ENCODE measurements at regions not wholly inside any gene's neighbourhood (a gene's known extent, or its start where the extent isn't known, plus 50 kb on each side); places are given as distances from the start of the nearest gene placed in this dataset.

- ATAC-seq: no peak
- TF ChIP-seq POU6F1 (CRISPR knock-in tag; IDR thresholded peaks at IDR 0.05; ENCODE audit: borderline replicate concordance, low read depth) (no peak), TOX (CRISPR knock-in tag; IDR thresholded peaks at IDR 0.05; ENCODE audit: borderline replicate concordance) (no peak), GLIS3 (CRISPR knock-in tag; IDR thresholded peaks at IDR 0.05) (no peak), SNAI2 (CRISPR knock-in tag; IDR thresholded peaks at IDR 0.05) (no peak), PPARA (CRISPR knock-in tag; IDR thresholded peaks at IDR 0.05; ENCODE audit: borderline replicate concordance) (no peak), ZNF565 (CRISPR knock-in tag; conservative IDR thresholded peaks at IDR 0.05; ENCODE audit: low read depth) (no peak), OSR1 (CRISPR knock-in tag; IDR thresholded peaks at IDR 0.05) (no peak), ISL1 (CRISPR knock-in tag; IDR thresholded peaks at IDR 0.05) (no peak), ESRRG (CRISPR knock-in tag; IDR thresholded peaks at IDR 0.05) (no peak), TCF4 (CRISPR knock-in tag; IDR thresholded peaks at IDR 0.05; ENCODE audit: borderline replicate concordance) (no peak), CSDC2 (CRISPR knock-in tag; IDR thresholded peaks at IDR 0.05) (no peak)
Observed at GRCh38 chr11:87493516-87493915, 455.8 kb downstream of the TMEM135 start.

GRCh38 chr11:87491381-87491780 is 453.6 kb downstream of the TMEM135 start:
- TF ChIP-seq ZNF70 (CRISPR knock-in tag; IDR thresholded peaks at IDR 0.05): no peak
- TF ChIP-seq PATZ1 (CRISPR knock-in tag; IDR thresholded peaks at IDR 0.05; ENCODE audit: borderline replicate concordance): no peak
- TF ChIP-seq TSHZ2 (CRISPR knock-in tag; IDR thresholded peaks at IDR 0.05): no peak
- TF ChIP-seq ZNF8 (CRISPR knock-in tag; IDR thresholded peaks at IDR 0.05): no peak
- no peak for TF ChIP-seq ZFP30 (CRISPR knock-in tag; IDR thresholded peaks at IDR 0.05)
- TF ChIP-seq PPARA (CRISPR knock-in tag; IDR thresholded peaks at IDR 0.05; ENCODE audit: borderline replicate concordance): no peak
- ATAC-seq: no peak

GRCh38 chr11:87490671-87491070 is 452.9 kb downstream of the TMEM135 start:
- TF ChIP-seq POU6F1 (CRISPR knock-in tag; IDR thresholded peaks at IDR 0.05; ENCODE audit: borderline replicate concordance, low read depth) (no peak), ZNF70 (CRISPR knock-in tag; IDR thresholded peaks at IDR 0.05) (no peak), CSRNP3 (CRISPR knock-in tag; IDR thresholded peaks at IDR 0.05) (no peak), CSDC2 (CRISPR knock-in tag; IDR thresholded peaks at IDR 0.05) (no peak), ZC3H10 (CRISPR knock-in tag; IDR thresholded peaks at IDR 0.05) (no peak), PPARA (CRISPR knock-in tag; IDR thresholded peaks at IDR 0.05; ENCODE audit: borderline replicate concordance) (no peak), PATZ1 (CRISPR knock-in tag; IDR thresholded peaks at IDR 0.05; ENCODE audit: borderline replicate concordance) (no peak), ESRRG (CRISPR knock-in tag; IDR thresholded peaks at IDR 0.05) (no peak), ZNF8 (CRISPR knock-in tag; IDR thresholded peaks at IDR 0.05) (no peak), ISL1 (CRISPR knock-in tag; IDR thresholded peaks at IDR 0.05) (no peak), OSR1 (CRISPR knock-in tag; IDR thresholded peaks at IDR 0.05) (no peak), CREB5 (CRISPR knock-in tag; IDR thresholded peaks at IDR 0.05; ENCODE audit: low read depth) (no peak), TSHZ2 (CRISPR knock-in tag; IDR thresholded peaks at IDR 0.05) (no peak), GLIS3 (CRISPR knock-in tag; IDR thresholded peaks at IDR 0.05) (no peak), TCF4 (CRISPR knock-in tag; IDR thresholded peaks at IDR 0.05; ENCODE audit: borderline replicate concordance) (no peak)
- ATAC-seq: no peak
